Esophagus (tissue), 2 donors: ENCODE measurements at regions not wholly inside any gene's neighbourhood (a gene's known extent, or its start where the extent isn't known, plus 50 kb on each side); places are given as distances from the start of the nearest gene placed in this dataset.
"Not testable (repeated sequence)": the region's sequence is repeated elsewhere in the genome, so short reads cannot be mapped to it uniquely, and the experiment has no call there.

Experiments used
- H3K27ac ChIP-seq, 2 donors: one replicate each; pipeline ENCODE4 v1.5.1; 2013; ENCODE audit warnings: low read depth in 2 of 2, mild to moderate bottlenecking in 2 of 2, inconsistent platforms in 1 of 2, low read length in 1 of 2, moderate library complexity in 1 of 2
- H3K27me3 ChIP-seq, 2 donors: one replicate each; pipeline ENCODE4 v1.6.1; 2013; ENCODE audit warnings: low read length in 2 of 2, control low read depth in 1 of 2, mild to moderate bottlenecking in 1 of 2; ENCODE audit not compliant: insufficient read depth in 2 of 2, control insufficient read depth in 1 of 2
- H3K36me3 ChIP-seq, 2 donors: one replicate each; pipeline ENCODE4 v1.6.1; 2013; ENCODE audit warnings: low read length in 1 of 2; ENCODE audit not compliant: control insufficient read depth in 2 of 2, insufficient read depth in 2 of 2
- H3K4me1 ChIP-seq, 2 donors: one replicate each; pipeline ENCODE4 v1.6.1; 2013; ENCODE audit warnings: low read length in 1 of 2; ENCODE audit not compliant: control insufficient read depth in 2 of 2, insufficient read depth in 2 of 2
- H3K4me3 ChIP-seq, 2 donors: one replicate each; pipeline ENCODE4 v1.5.1; 2013; ENCODE audit warnings: low read length in 2 of 2, mild to moderate bottlenecking in 2 of 2, low read depth in 1 of 2, moderate library complexity in 1 of 2
- H3K9me3 ChIP-seq, 2 donors: one replicate each; pipeline ENCODE4 v1.6.1; 2013; ENCODE audit warnings: mild to moderate bottlenecking in 2 of 2, low read depth in 1 of 2, low read length in 1 of 2, moderate library complexity in 1 of 2; ENCODE audit not compliant: control insufficient read depth in 2 of 2, insufficient read depth in 1 of 2
- WGBS, 2 donors: extraction: QIAGEN DNeasy Blood & Tissue Kit; methylation state at CpG; one replicate each; pipeline ENCODE4 v1.1.7; 2013; 5-methylcytosine and 5-hydroxymethylcytosine counted together
- donor health status: healthy with polysubstance abuse.
- donor health status: Bipolar disorder and iron deficiency.

- no peak overlapping the region for H3K27ac ChIP-seq
- no peaks in the 10 kb centered on the region for H3K27me3 ChIP-seq
- H3K4me3 ChIP-seq = no peak overlapping the region
- 83 to 84% methylated on average over 8 of the region's 8 CpGs for WGBS, 2 donors
- H3K4me1 ChIP-seq = no peaks in the 10 kb centered on the region
- H3K36me3 ChIP-seq = no peaks in the 10 kb centered on the region
- H3K9me3 ChIP-seq = no peaks in the 10 kb centered on the region
These were observed 479.0 kb downstream of the SIPA1L2 start for GRCh38 chr1:232150770-232151548.

GRCh38 chr1:232149287-232150201 is 480.4 kb downstream of the SIPA1L2 start:
- WGBS, 2 donors = 33 to 46% methylated on average over 9 of the region's 9 CpGs
- Histone ChIP-seq H3K27ac (no peak overlapping the region), H3K36me3 (no peaks in the 10 kb centered on the region), H3K4me1 (no peaks in the 10 kb centered on the region), H3K4me3 (no peak overlapping the region), H3K9me3 (no peaks in the 10 kb centered on the region), H3K27me3 (no peaks in the 10 kb centered on the region)

GRCh38 chr1:232147215-232147614 is 482.7 kb downstream of the SIPA1L2 start:
- WGBS, 2 donors = 86 to 93% methylated on average over 2 of the region's 2 CpGs
- H3K4me1 ChIP-seq = peaks cover 2% of the 10 kb centered on the region in 2 donors
- no peak overlapping the region for H3K27ac ChIP-seq
- H3K9me3 ChIP-seq = no peaks in the 10 kb centered on the region
- no peaks in the 10 kb centered on the region for H3K36me3 ChIP-seq
- H3K27me3 ChIP-seq = no peaks in the 10 kb centered on the region
- H3K4me3 ChIP-seq = no peak overlapping the region

DNA sequence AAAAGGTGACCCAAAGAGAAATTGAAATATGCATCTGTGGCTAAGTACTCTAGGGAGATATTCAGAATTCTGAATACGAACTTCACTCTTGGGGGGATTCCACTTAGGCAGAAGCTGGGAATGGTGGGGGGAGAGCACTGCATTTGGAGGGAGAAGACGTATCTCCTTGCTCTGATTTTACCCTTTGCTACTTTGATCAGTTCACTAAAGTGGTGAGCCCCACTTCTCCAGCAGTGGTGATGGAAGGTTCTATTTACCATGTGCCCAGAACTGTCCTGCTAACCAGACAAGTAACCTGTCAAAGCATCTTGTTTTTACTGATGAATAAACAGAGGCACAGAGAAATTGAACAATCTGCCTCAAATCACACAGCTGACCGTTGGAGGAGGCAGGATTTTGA is 483.4 kb downstream of the SIPA1L2 start:
- 85 to 89% methylated on average over 3 of the region's 3 CpGs for WGBS, 2 donors

GRCh38 chr1:232145768-232146167 is 484.2 kb downstream of the SIPA1L2 start:
- H3K4me3 ChIP-seq = no peak overlapping the region
- 67 to 74% methylated on average over 2 of the region's 2 CpGs for WGBS, 2 donors

More for the DNA sequence above, 483.4 kb downstream of the SIPA1L2 start:
- Histone ChIP-seq H3K36me3 (no peaks in the 10 kb centered on the region), H3K27me3 (no peaks in the 10 kb centered on the region), H3K27ac (no peak overlapping the region), H3K4me3 (no peak overlapping the region), H3K9me3 (no peaks in the 10 kb centered on the region), H3K4me1 (peaks cover 2% of the 10 kb centered on the region in 2 donors)

DNA sequence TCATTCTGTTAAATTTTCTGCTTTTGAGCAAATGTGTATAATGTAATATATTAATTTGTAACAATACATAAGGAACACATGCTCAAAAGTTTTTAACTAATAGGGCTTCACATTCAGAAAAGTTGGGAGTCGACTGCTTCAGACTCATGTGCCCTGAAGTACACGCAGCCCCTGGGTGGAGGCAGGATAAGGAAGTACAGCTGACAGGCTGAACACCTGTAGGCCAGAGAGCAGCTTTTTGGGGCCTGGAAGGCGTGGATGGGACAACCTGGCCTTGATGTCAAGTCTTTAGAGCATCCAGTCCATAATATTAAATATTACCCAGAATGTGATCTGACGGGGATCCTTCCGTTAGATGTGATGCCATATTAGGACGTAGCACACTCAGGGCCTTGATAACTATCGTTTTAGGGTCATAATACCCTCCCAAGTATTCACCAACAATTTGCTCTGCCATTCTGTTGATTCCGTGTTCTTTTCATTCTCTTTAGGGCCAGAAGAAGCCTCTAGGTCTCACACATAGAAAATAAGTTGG is 485.2 kb downstream of the SIPA1L2 start:
- Histone ChIP-seq H3K4me3 (no peak overlapping the region), H3K4me1 (peaks cover 2% of the 10 kb centered on the region in 2 donors), H3K27ac (no peak overlapping the region), H3K9me3 (peaks cover 0 to 2% of the 10 kb centered on the region in 2 donors), H3K36me3 (no peaks in the 10 kb centered on the region), H3K27me3 (no peaks in the 10 kb centered on the region)
- WGBS, 2 donors = 87 to 91% methylated on average over 8 of the region's 8 CpGs

More at GRCh38 chr1:232145768-232146167, 484.2 kb downstream of the SIPA1L2 start:
- Histone ChIP-seq H3K27ac (no peak overlapping the region), H3K27me3 (no peaks in the 10 kb centered on the region), H3K9me3 (no peaks in the 10 kb centered on the region), H3K36me3 (no peaks in the 10 kb centered on the region), H3K4me1 (peaks cover 2% of the 10 kb centered on the region in 2 donors)

- H3K27ac ChIP-seq = peak overlapping the region in 1 of 2 donors; percentile 56
- H3K9me3 ChIP-seq = peaks cover 0 to 2% of the 10 kb centered on the region in 2 donors
- H3K36me3 ChIP-seq = no peaks in the 10 kb centered on the region
- peaks cover 2% of the 10 kb centered on the region in 2 donors for H3K4me1 ChIP-seq
- H3K4me3 ChIP-seq = no peak overlapping the region
- 69 to 78% methylated on average over 3 of the region's 3 CpGs for WGBS, 2 donors
- H3K27me3 ChIP-seq = no peaks in the 10 kb centered on the region
These were observed 486.5 kb downstream of the SIPA1L2 start for GRCh38 chr1:232143315-232143886.

DNA sequence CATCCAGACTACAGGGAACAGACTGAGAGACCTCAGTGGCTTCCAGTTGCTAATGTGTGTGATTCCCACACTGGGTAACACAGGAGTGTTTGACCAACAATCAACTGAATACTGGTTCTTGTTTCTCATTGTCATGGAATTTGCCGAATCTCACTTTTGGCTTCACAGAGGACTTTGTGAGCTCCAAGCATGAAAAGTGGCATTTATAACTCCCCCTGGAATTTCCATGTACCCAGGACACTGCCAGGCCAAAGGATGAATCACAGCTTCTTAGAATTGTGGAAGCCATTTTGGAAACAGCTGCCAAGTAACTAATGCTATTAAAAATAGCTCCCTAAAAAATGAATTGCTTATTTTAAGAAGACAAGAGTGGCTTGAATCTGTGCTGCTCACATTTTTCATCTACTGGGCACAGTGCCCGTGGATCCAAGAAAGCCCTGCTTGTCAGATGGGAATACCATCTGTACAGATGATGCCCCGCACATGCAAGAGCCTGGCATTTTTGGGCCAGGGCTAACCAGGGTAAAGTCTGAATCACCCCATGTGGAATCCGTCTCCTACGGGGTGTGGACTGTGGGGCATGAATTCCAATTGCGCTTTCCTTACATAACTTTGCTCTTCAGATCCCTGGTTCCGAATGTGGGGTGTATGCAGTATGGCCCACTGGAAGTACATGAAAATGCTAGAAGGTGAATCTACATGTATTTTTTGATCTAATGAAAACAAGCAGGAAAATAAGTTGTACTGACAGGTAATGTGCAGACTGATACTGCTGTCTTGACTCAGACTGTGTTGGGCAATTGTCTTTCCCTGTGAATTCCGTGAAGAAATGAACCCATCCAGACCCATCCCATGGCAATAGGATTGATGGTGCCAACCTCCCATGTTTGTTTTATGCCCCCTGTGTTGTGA is 487.3 kb downstream of the SIPA1L2 start:
- Histone ChIP-seq H3K9me3 (peaks cover 0 to 2% of the 10 kb centered on the region in 2 donors), H3K36me3 (no peaks in the 10 kb centered on the region), H3K4me1 (peaks cover 2% of the 10 kb centered on the region in 2 donors), H3K27ac (peak overlapping the region; percentile 7 to 61), H3K27me3 (no peaks in the 10 kb centered on the region), H3K4me3 (no peak overlapping the region)
- 30 to 44% methylated on average over 8 of the region's 8 CpGs for WGBS, 2 donors

- not testable (repeated sequence) for H3K4me1 ChIP-seq, H3K36me3 ChIP-seq, H3K4me3 ChIP-seq, H3K9me3 ChIP-seq, H3K27me3 ChIP-seq, H3K27ac ChIP-seq
- 86 to 87% methylated on average over 5 of the region's 5 CpGs for WGBS, 2 donors
These were observed 488.8 kb downstream of the SIPA1L2 start for GRCh38 chr1:232141167-232141448.
